Parathyroid adenoma (tissue), 2 donors: ENCODE measurements at regions not wholly inside any gene's neighbourhood (a gene's known extent, or its start where the extent isn't known, plus 50 kb on each side); places are given as distances from the start of the nearest gene placed in this dataset.

Experiments used
- H2AFZ ChIP-seq: fragments of 300-600 bp; sonication (generic); one replicate; pipeline ENCODE4 v1.7.0; 2017; ENCODE audit warnings: antibody characterized with exemption, mild to moderate bottlenecking
- H3K27ac ChIP-seq: fragments of 300-600 bp; sonication (generic); one replicate; pipeline ENCODE4 v1.7.0; 2017
- H3K27me3 ChIP-seq: fragments of 300-600 bp; sonication (generic); one replicate; pipeline ENCODE4 v1.7.0; 2017; ENCODE audit warnings: low read length; ENCODE audit not compliant: control insufficient read depth, insufficient read depth
- H3K36me3 ChIP-seq: fragments of 300-600 bp; sonication (generic); one replicate; pipeline ENCODE4 v1.7.0; 2017; ENCODE audit warnings: low read length; ENCODE audit not compliant: control insufficient read depth, insufficient read depth
- H3K4me1 ChIP-seq: fragments of 300-600 bp; sonication (generic); one replicate; pipeline ENCODE4 v1.7.0; 2017; ENCODE audit warnings: control low read depth
- H3K4me2 ChIP-seq: fragments of 300-600 bp; sonication (generic); one replicate; pipeline ENCODE4 v1.7.0; 2017; ENCODE audit warnings: low read length
- H3K4me3 ChIP-seq: fragments of 300-600 bp; sonication (generic); one replicate; pipeline ENCODE4 v1.7.0; 2017; ENCODE audit warnings: low read depth, low read length
- H3K79me2 ChIP-seq: fragments of 300-600 bp; sonication (generic); one replicate; pipeline ENCODE4 v1.7.0; 2017; ENCODE audit warnings: control low read depth
- H3K9ac ChIP-seq: fragments of 300-600 bp; sonication (generic); one replicate; pipeline ENCODE4 v1.7.0; 2017; ENCODE audit warnings: mild to moderate bottlenecking
- H3K9me3 ChIP-seq: fragments of 300-600 bp; sonication (generic); one replicate; pipeline ENCODE4 v1.7.0; 2017; ENCODE audit warnings: low read length; ENCODE audit not compliant: control insufficient read depth
- CTCF ChIP-seq: fragments of 300-600 bp; sonication (generic); IDR thresholded peaks from one replicate; pipeline ENCODE4 v1.7.0; 2017; ENCODE audit warnings: antibody characterized with exemption, mild to moderate bottlenecking
- donor health status: primary hyperparathyroidism.

- H3K9ac ChIP-seq: no peak overlapping the region
- H3K27me3 ChIP-seq: no peaks in the 10 kb centered on the region
- no peak overlapping the region for H2AFZ ChIP-seq
- no peak overlapping the region for H3K4me3 ChIP-seq
- no peaks in the 10 kb centered on the region for H3K9me3 ChIP-seq
- no peaks in the 10 kb centered on the region for H3K4me1 ChIP-seq
- no peaks in the 10 kb centered on the region for H3K36me3 ChIP-seq
- H3K4me2 ChIP-seq: no peak overlapping the region
- no peaks in the 10 kb centered on the region for H3K79me2 ChIP-seq
- no peak for TF ChIP-seq CTCF
- no peak overlapping the region for H3K27ac ChIP-seq
Observed at GRCh38 chr2:67502346-67503065, 105.4 kb downstream of the ETAA1 start.

- H3K4me3 ChIP-seq: no peak overlapping the region
- H3K27ac ChIP-seq: no peak overlapping the region
- no peaks in the 10 kb centered on the region for H3K36me3 ChIP-seq
- TF ChIP-seq CTCF: no peak
- H3K4me2 ChIP-seq: no peak overlapping the region
- no peak overlapping the region for H3K9ac ChIP-seq
- H3K27me3 ChIP-seq: no peaks in the 10 kb centered on the region
- H2AFZ ChIP-seq: no peak overlapping the region
- H3K79me2 ChIP-seq: no peaks in the 10 kb centered on the region
- H3K4me1 ChIP-seq: no peaks in the 10 kb centered on the region
- H3K9me3 ChIP-seq: no peaks in the 10 kb centered on the region
Observed at GRCh38 chr2:67503066-67503795, 106.1 kb downstream of the ETAA1 start.

- Histone ChIP-seq H3K27ac (no peak overlapping the region), H3K9ac (no peak overlapping the region), H2AFZ (no peak overlapping the region), H3K27me3 (no peaks in the 10 kb centered on the region), H3K4me2 (no peak overlapping the region), H3K36me3 (no peaks in the 10 kb centered on the region), H3K4me1 (no peaks in the 10 kb centered on the region), H3K4me3 (no peak overlapping the region), H3K9me3 (no peaks in the 10 kb centered on the region), H3K79me2 (no peaks in the 10 kb centered on the region)
- TF ChIP-seq CTCF: no peak
Observed at GRCh38 chr2:67510745-67511144, 113.6 kb downstream of the ETAA1 start.

- no peak overlapping the region for H3K4me3 ChIP-seq
- TF ChIP-seq CTCF: no peak
- H3K4me1 ChIP-seq: no peaks in the 10 kb centered on the region
- H2AFZ ChIP-seq: no peak overlapping the region
- H3K79me2 ChIP-seq: no peaks in the 10 kb centered on the region
- H3K36me3 ChIP-seq: no peaks in the 10 kb centered on the region
- H3K9ac ChIP-seq: no peak overlapping the region
- no peaks in the 10 kb centered on the region for H3K9me3 ChIP-seq
- no peak overlapping the region for H3K4me2 ChIP-seq
- no peaks in the 10 kb centered on the region for H3K27me3 ChIP-seq
- no peak overlapping the region for H3K27ac ChIP-seq
Observed at GRCh38 chr2:67514515-67514914, 117.4 kb downstream of the ETAA1 start.
